PC-9 (cell line): ENCODE measurements at regions not wholly inside any gene's neighbourhood (a gene's known extent, or its start where the extent isn't known, plus 50 kb on each side); places are given as distances from the start of the nearest gene placed in this dataset.

Source experiments
- EZH2 ChIP-seq: fragments of 200-600 bp; sonication (generic); IDR thresholded peaks from 2 replicates; pipeline ENCODE4 v1.8.0; 2017; ENCODE audit warnings: antibody characterized with exemption, low read depth
- TF ChIP-seq, protein P1 (sequence below): fragments of 200-600 bp; sonication (generic); conservative IDR thresholded peaks from 2 replicates; pipeline ENCODE4 v1.6.1; 2017; ENCODE audit warnings: mixed run types, antibody characterized with exemption, mild to moderate bottlenecking, moderate library complexity

DNA sequence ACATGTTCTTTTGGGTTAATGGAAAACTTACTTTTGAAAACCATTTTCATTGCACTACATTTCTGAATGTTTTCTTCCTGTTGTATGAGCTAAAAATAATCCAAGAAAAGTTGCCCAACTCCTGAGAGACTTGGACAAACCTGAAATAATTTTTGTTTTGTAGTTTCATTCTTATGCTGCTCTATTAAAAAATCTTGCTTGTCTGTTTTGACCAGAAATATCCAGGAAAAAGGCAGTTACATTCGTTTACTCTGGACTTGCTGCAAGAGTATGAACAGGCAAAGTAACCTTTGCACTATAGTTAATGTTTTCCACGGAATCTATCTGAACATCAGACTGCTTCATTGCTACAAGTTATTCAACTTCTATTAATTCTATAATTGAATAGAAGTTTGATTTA, 200.1 kb upstream of the DAB2 start:
- TF ChIP-seq, protein P1, sequence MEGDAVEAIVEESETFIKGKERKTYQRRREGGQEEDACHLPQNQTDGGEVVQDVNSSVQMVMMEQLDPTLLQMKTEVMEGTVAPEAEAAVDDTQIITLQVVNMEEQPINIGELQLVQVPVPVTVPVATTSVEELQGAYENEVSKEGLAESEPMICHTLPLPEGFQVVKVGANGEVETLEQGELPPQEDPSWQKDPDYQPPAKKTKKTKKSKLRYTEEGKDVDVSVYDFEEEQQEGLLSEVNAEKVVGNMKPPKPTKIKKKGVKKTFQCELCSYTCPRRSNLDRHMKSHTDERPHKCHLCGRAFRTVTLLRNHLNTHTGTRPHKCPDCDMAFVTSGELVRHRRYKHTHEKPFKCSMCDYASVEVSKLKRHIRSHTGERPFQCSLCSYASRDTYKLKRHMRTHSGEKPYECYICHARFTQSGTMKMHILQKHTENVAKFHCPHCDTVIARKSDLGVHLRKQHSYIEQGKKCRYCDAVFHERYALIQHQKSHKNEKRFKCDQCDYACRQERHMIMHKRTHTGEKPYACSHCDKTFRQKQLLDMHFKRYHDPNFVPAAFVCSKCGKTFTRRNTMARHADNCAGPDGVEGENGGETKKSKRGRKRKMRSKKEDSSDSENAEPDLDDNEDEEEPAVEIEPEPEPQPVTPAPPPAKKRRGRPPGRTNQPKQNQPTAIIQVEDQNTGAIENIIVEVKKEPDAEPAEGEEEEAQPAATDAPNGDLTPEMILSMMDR = no peak
- no peak for TF ChIP-seq EZH2
